T-helper 2 cell treated with Interferon-gamma antibody and Interleukin-4, amounts not matched to agents 5 μg/mL and 100 μg/mL, for 36 hours (primary cell): ENCODE measurements at regions not wholly inside any gene's neighbourhood (a gene's known extent, or its start where the extent isn't known, plus 50 kb on each side); places are given as distances from the start of the nearest gene placed in this dataset.
"Not testable (repeated sequence)": the region's sequence is repeated elsewhere in the genome, so short reads cannot be mapped to it uniquely, and the experiment has no call there.

Experiments
- DNase-seq: peaks from one replicate; pipeline ENCODE4 v3.0.0; 2021; ENCODE audit warnings: low spot score
- H3K27ac Mint-ChIP-seq: one replicate; pipeline ENCODE4 v1.8.0; 2021; ENCODE audit warnings: mild to moderate bottlenecking, mixed read lengths
- H3K27me3 Mint-ChIP-seq: one replicate; pipeline ENCODE4 v1.8.0; 2021; ENCODE audit warnings: low read depth, mixed read lengths
- H3K36me3 Mint-ChIP-seq: one replicate; pipeline ENCODE4 v1.8.0; 2021; ENCODE audit warnings: low read depth, mixed read lengths
- H3K4me1 Mint-ChIP-seq: one replicate; pipeline ENCODE4 v1.8.0; 2021; ENCODE audit warnings: low read depth, mixed read lengths
- H3K4me3 Mint-ChIP-seq: one replicate; pipeline ENCODE4 v1.8.0; 2022; ENCODE audit warnings: mild to moderate bottlenecking, moderate library complexity, mixed read lengths
- H3K9me3 Mint-ChIP-seq: one replicate; pipeline ENCODE4 v1.8.0; 2021; ENCODE audit warnings: mixed read lengths

DNA sequence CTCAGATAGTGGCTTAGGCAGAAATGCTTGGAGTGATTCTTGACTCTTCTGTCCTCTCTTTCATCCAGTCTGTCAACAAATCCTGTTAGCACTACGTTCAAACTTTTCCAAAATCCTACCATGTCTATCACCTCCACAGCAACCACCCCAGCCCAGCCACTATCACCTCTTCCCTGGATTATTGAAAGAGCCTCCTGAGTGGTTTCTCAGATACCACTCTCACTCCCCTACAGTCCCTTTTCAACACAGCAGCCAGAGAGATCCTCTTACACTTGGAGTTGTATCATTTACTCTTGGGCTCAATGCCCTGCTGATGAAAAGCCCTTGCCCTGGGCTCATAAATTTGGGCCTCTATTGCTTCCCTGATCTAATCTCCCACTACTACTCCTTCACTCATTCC, 218.9 kb downstream of the EXOC5 start:
- no peak overlapping the region for H3K27ac Mint-ChIP-seq
- no peaks in the 10 kb centered on the region for H3K9me3 Mint-ChIP-seq
- no peak for DNase-seq
- peaks cover 2% of the 10 kb centered on the region for H3K27me3 Mint-ChIP-seq
- H3K36me3 Mint-ChIP-seq: no peaks in the 10 kb centered on the region
- no peaks in the 10 kb centered on the region for H3K4me1 Mint-ChIP-seq
- H3K4me3 Mint-ChIP-seq: no peak overlapping the region

DNA sequence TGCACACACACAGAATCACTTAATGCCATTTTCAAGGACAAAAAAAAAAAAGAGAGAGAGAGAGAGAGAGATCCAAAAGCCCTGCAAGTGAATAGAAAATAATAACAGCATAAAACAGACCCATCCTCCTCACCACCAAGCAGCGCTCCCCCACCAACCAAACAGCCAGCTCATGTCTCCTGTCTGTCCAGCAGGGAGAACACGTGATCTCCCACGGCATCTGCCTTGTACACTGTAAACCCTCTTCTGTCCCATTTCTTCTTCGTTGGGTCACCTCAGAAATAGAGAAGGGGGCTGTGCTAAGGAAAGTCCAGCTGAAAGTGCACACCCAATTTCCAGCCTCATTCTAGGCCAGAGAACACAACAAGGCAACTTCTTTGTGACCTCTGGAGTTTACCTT, 222.5 kb downstream of the EXOC5 start:
- no peaks in the 10 kb centered on the region for H3K9me3 Mint-ChIP-seq
- peaks cover 5% of the 10 kb centered on the region for H3K27me3 Mint-ChIP-seq
- no peaks in the 10 kb centered on the region for H3K36me3 Mint-ChIP-seq
- H3K27ac Mint-ChIP-seq: no peak overlapping the region
- H3K4me3 Mint-ChIP-seq: no peak overlapping the region
- H3K4me1 Mint-ChIP-seq: no peaks in the 10 kb centered on the region
- DNase-seq: no peak

DNA sequence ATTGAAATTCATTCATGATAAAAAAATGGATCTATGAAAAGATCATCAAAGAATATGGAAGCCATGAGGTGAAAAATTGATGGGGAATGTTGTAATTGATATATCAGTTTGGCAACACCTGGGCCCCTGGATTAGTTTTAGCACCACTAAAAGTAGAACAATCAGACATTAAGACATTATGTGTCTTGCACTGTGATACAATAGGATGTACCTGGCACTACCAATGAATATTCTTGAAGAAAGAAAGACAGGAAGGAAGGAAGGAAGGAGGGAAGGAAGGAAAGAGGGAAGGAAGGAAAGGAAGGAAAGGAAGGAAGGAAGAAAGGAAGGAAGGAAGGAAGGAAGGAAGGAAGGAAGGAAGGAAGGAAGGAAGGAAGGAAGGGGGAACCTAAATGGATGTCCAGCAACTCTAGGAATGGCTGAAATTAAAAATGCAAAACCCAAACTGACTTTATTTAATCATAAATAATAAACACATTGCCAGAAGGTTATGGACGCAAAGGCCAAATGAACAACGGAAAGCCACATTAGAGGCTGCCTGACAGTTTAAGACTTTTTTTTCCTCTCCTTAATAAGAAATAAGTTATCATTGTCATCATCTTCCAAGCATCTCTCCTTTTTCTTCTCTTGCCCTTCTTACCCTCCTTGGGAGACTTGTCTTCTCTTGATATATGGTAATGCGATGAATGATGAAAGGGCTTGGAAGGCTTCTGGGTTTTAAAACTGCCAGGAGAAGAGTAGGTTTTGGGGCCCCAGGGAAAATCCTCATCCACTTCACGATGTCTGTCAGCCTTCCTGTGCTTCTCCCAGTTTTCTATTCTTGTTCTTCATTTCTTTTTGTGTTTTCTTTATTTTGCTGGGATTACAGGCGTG, 224.4 kb downstream of the EXOC5 start:
- not testable (repeated sequence) for DNase-seq

DNA sequence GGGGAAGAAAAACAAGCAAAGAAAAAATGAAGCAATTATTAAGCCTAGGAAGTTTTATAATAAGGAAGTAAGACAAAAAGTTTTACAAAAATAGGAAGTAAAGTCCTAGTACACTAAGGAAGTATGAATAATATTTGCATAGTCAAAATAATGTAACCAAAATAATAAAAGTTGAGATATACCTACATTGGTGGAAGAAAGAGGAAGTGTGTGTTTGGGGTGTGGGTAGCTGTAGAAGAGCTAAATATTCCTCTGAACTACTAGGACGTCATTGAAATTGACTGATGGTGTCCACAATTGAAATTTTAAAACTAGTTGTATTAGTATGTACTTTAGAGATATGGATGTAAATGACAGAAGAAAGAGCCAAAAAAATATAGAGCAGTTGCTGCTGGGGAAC, 228.4 kb upstream of the OTX2 start:
- DNase-seq: no peak
- H3K27me3 Mint-ChIP-seq: no peaks in the 10 kb centered on the region
- no peaks in the 10 kb centered on the region for H3K36me3 Mint-ChIP-seq
- H3K27ac Mint-ChIP-seq: no peak overlapping the region
- H3K4me3 Mint-ChIP-seq: no peak overlapping the region
- no peaks in the 10 kb centered on the region for H3K4me1 Mint-ChIP-seq
- no peaks in the 10 kb centered on the region for H3K9me3 Mint-ChIP-seq

More for the DNA sequence above, 224.4 kb downstream of the EXOC5 start:
- not testable (repeated sequence) for H3K4me3 Mint-ChIP-seq, H3K9me3 Mint-ChIP-seq, H3K36me3 Mint-ChIP-seq, H3K27ac Mint-ChIP-seq, H3K4me1 Mint-ChIP-seq, H3K27me3 Mint-ChIP-seq

DNA sequence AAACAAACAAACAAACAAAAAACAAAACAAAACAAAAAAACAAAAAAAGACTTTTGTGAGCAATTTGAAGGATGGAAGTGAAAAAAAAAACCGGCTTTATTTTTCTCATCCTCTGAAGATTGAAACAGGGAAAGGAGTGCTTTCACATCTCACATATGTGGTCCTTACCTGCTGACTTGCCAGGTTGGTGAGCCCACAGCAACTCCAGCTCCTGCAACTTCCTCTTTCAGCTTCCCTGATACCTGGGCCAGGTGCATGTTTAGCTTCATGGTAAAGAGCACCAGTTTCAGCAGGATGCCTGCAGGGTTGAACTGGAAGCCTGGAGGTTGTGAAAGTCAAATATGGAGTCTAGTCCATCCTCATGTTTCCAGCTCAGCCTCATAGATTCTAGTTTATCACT, 221.2 kb upstream of the OTX2 start:
- Mint-ChIP-seq H3K9me3 (no peaks in the 10 kb centered on the region), H3K27me3 (no peaks in the 10 kb centered on the region), H3K36me3 (no peaks in the 10 kb centered on the region), H3K27ac (no peak overlapping the region), H3K4me1 (no peaks in the 10 kb centered on the region), H3K4me3 (no peak overlapping the region)
- no peak for DNase-seq

DNA sequence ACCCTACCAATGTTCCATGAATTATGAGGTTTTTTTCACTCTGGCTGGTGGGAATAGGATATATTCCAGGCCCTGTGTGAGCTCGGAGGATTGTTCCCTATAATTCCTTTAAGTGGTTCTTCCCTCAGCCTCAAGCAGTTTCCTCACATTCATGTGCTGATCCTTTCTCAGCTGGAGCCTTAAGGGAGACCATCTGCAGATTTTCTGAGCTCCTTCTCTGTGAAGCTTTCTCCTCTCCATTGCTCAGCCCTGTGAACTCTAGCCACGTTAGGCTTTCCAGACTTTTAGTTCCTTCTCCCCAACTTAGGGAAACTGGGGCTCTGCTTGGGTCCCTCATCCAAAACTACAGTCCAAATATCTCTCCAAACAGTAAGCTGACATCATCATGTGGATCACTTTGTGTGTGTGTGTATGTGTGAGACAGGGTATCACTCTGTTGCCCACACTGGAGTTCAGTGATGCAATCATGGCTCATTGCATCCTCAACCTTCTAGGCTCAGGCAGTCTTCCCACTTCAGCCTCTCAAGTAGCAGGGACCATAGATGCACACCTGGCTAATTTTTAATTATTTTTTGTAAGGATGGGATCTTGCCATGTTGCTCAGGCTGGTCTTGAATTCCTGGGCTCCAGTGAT, 219.5 kb upstream of the OTX2 start:
- Mint-ChIP-seq H3K27ac (no peak overlapping the region), H3K4me1 (no peaks in the 10 kb centered on the region), H3K4me3 (no peak overlapping the region), H3K36me3 (no peaks in the 10 kb centered on the region), H3K27me3 (no peaks in the 10 kb centered on the region), H3K9me3 (no peaks in the 10 kb centered on the region)
- no peak for DNase-seq

DNA sequence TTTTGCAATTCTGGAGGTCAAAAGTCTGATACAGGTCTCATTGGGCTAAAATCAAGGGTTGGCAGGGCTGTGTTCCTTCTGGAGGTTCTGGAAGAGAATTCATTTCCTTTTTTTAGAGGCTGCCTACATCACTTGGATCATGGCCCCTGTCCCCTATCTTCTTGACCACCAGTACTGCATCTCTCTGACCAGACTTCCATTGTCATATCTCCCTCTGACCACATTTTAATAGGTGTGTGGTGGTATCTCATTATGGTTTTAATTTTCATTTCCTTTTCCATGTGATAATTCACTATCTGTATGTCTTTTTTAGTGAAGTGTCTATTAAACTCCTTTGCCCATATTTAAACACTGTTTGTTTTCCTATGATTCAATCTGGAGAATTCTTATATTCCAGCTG, 215.2 kb upstream of the OTX2 start:
- peaks cover 3% of the 10 kb centered on the region for H3K9me3 Mint-ChIP-seq

DNA sequence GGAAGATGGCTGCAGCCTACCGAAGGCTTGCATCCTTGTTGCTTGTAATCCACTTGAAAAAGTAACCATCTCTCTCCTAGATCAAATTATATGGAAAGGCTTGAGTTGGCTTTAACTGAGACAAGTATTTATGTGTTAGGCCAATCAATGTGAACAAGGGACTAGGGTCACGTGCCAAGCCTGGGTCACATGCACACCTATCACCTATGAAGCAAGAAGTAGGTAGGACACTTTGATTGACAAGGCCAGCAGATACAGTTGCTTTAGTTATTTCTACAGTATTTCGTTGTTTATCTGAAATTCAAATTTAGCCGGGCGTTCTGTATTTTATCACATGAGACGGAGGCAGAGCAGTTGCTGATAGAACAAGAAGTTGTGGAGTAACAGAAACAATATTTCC, 212.3 kb upstream of the OTX2 start:
- H3K36me3 Mint-ChIP-seq: no peaks in the 10 kb centered on the region
- H3K27ac Mint-ChIP-seq: no peak overlapping the region
- H3K4me1 Mint-ChIP-seq: no peaks in the 10 kb centered on the region
- H3K4me3 Mint-ChIP-seq: no peak overlapping the region
- peaks cover 2% of the 10 kb centered on the region for H3K27me3 Mint-ChIP-seq
- peaks cover 6% of the 10 kb centered on the region for H3K9me3 Mint-ChIP-seq
- DNase-seq: no peak

More for the DNA sequence above, 215.2 kb upstream of the OTX2 start:
- Mint-ChIP-seq H3K27ac (no peak overlapping the region), H3K27me3 (peaks cover 2% of the 10 kb centered on the region), H3K36me3 (no peaks in the 10 kb centered on the region), H3K4me1 (no peaks in the 10 kb centered on the region), H3K4me3 (no peak overlapping the region)
- DNase-seq: no peak

DNA sequence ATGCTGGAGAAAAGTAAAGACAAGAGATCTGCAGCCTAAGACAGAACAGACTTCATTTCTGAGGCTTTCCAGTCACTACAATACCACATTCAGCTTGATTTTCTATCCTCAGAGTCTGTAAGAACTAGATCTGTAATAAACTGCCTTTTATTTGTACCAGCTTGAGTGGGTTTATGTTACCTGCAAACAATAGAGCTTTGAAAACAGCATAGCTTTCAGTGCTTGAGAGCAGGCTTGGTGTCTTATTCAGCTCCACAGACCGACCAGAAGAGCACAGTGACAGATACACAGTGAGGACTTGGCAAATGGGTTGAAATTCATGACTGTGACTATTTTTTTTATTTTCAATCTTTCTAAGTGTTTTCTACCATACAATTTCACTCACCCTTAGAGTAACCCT, 207.8 kb upstream of the OTX2 start:
- no peak for DNase-seq
- Mint-ChIP-seq H3K9me3 (peaks cover 15% of the 10 kb centered on the region), H3K4me3 (no peak overlapping the region), H3K4me1 (no peaks in the 10 kb centered on the region), H3K36me3 (no peaks in the 10 kb centered on the region), H3K27ac (no peak overlapping the region), H3K27me3 (no peaks in the 10 kb centered on the region)

DNA sequence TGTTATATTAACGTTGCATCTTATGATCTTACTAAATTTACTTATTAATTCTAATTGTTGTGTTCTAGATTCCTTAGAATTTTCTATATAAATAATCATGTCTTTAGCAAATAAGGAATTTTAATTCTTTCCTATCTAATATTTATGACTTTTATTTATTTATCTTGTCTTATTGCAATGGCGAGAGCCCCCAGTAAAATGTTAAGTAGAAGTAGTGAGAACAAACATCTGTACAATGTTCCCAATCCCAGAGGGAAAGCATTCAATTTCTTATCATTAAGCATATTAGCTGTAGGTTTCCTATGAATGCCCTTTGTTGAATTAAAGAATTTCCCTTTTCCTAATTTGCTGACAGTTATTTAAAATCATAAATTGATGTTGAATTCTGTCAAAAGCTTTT, 203.7 kb upstream of the OTX2 start:
- Mint-ChIP-seq H3K4me1 (no peaks in the 10 kb centered on the region), H3K27me3 (peaks cover 3% of the 10 kb centered on the region), H3K27ac (no peak overlapping the region), H3K9me3 (peaks cover 12% of the 10 kb centered on the region), H3K4me3 (no peak overlapping the region), H3K36me3 (no peaks in the 10 kb centered on the region)
- no peak for DNase-seq

DNA sequence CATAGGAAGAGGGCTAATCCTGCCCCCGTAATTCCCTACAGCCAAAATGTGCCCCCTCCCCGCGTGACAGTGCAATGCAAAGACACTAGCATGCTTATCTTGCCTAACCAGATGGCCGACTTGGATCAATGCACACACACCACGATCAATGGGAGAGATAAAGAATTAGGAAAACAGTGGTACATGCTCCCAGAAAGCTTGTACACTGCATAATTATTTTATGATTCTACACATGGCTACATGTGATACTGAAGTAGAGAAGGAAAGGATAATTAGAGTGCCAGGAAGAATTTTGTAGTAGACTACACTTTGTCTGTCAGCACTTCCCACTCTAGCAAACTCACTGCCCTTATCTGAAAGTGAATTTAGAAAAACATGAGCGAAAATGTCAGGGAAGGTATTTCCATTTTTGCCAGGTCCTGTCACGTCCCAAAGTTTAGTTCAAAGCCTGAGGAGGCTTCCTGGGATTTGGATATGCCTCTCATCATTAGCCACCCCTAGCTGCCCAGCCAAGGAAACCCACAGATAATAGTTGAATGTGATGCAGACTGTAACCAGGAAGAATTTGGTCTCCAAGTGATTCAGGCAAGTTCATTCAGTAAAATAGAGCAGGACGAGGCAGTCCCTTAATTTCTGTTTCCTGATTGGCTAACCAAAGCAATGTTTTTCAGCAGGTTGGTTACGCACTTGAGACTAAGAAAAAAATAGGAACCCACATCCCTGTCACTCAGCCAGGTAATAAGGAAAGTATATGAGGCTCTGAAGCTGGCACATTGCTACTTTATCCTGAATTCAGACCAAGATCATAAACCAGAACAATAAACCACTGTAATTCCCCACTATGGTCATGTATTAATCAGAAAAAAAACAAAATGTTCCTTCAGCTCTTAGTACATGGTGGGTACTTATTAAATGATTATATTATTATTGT, 199.6 kb upstream of the OTX2 start:
- DNase-seq: no peak
- no peak overlapping the region for H3K27ac Mint-ChIP-seq
- no peaks in the 10 kb centered on the region for H3K36me3 Mint-ChIP-seq
- peaks cover 10% of the 10 kb centered on the region for H3K27me3 Mint-ChIP-seq
- peaks cover 7% of the 10 kb centered on the region for H3K9me3 Mint-ChIP-seq
- no peak overlapping the region for H3K4me3 Mint-ChIP-seq
- H3K4me1 Mint-ChIP-seq: no peaks in the 10 kb centered on the region

DNA sequence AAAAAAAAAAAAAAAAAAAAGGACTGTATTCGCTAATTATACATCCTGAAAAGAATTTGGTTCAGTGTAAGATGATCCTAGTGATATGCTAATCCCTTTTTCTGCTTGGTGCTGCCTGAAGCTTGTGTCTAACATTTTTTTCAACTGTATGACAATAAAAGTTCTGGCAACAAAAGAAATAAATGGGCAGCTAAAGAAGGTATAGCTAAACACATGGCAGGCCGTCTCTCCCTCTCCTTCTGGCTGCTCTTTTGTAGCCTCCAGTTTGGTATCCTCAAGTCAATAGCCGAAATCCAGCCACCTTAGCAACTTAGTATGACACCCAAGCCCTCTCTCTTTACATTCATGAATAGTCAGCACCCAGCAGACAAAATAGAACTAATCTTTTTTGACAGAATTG, 198.3 kb upstream of the OTX2 start:
- no peaks in the 10 kb centered on the region for H3K36me3 Mint-ChIP-seq
- H3K9me3 Mint-ChIP-seq: peaks cover 2% of the 10 kb centered on the region
- DNase-seq: no peak
- H3K4me3 Mint-ChIP-seq: no peak overlapping the region
- peaks cover 10% of the 10 kb centered on the region for H3K27me3 Mint-ChIP-seq
- no peak overlapping the region for H3K27ac Mint-ChIP-seq
- no peaks in the 10 kb centered on the region for H3K4me1 Mint-ChIP-seq

DNA sequence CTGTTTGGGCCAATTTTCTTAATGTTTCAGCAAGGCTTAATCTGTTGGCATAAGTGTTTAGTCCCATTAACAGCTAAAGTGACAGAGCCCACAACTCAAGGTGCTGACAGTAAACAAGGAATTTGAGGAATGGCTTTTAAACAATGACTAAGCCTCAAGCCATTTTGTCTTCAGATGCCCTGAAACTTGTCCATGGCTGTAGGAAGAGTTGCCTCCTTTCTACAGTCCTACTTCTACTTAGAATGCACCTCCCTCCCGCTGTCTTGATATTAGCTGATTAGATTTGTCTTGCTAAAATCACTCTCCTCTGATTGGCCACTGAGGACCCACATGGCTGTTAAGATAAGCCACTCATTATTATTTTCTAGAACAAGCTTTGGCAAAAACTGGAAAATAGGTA, 188.4 kb upstream of the OTX2 start:
- H3K4me3 Mint-ChIP-seq: no peak overlapping the region
- no peaks in the 10 kb centered on the region for H3K4me1 Mint-ChIP-seq

More for the DNA sequence above, 188.4 kb upstream of the OTX2 start:
- DNase-seq: no peak
- H3K9me3 Mint-ChIP-seq: no peaks in the 10 kb centered on the region
- H3K27ac Mint-ChIP-seq: no peak overlapping the region
- no peaks in the 10 kb centered on the region for H3K36me3 Mint-ChIP-seq
- H3K27me3 Mint-ChIP-seq: no peaks in the 10 kb centered on the region
